Urothelium cell line (cell line): ENCODE measurements at regions not wholly inside any gene's neighbourhood (a gene's known extent, or its start where the extent isn't known, plus 50 kb on each side); places are given as distances from the start of the nearest gene placed in this dataset.
"Not testable (repeated sequence)": the region's sequence is repeated elsewhere in the genome, so short reads cannot be mapped to it uniquely, and the experiment has no call there.

Experiments used
- DNase-seq: peaks from one replicate; pipeline ENCODE4 v3.0.0; 2011; ENCODE audit warnings: low spot score, mixed read lengths
- FAIRE-seq: peaks from 2 replicates; lab custom pipeline; 2011; peaks lifted over from hg19 to GRCh38; lab: Jason Lieb, UNC

- FAIRE-seq = no peak
- no peak for DNase-seq
Observed at GRCh38 chr16:72464597-72465368, 292.8 kb upstream of the PMFBP1 start.

- DNase-seq (no peak), FAIRE-seq (no peak)
Observed at GRCh38 chr16:72464052-72464451, 292.1 kb upstream of the PMFBP1 start.

DNA sequence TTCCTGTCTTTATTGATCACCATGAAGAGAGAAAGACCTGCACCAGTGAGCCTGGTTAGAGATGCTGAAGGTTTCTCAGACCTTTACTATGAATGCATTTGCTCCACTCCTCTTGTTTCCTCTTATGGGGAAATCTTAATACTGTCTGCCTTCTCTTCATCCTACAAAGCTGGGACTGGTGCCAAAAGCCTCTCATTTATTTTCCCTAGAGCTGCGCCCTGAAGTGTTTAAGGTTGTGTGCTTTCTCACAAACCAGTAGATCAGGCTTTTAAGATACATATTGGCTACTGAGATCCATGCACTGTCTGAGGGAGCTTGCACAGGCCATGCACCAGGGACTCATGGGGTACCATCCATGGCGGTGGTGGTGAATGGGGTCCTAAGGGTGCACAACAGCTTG is 286.1 kb upstream of the PMFBP1 start:
- DNase-seq = no peak
- FAIRE-seq = no peak

DNA sequence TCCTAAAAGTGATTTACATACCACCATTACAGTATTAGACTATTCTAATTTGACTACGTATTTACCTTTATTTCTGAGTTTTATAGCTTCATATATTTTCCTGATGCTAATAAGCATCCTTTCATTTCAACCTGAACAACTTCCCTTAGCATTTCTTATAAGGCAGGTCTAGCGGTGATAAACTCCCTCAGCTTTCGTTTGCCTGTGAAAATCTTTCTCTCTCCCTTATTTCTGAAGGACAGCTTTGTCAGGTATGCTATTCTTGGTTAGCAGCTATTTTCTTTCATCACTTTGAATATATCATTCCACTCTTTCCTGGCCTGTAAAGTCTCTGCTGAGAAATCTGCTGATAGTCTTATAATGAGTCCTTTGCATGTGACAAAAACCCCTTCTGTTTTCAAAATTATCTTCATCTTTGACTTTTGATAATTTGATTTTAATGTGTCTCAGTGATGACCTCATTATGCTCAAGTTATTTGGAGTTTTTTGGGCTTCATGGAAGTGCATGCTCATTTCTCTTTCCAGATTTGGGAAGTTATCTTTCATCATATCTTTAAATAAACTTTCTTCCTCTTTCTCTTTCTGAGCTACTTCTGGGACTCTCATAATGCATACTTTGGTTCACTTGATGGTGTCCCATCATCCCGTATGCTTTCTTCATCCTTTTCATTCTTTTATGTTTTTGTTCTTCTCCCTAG is 285.4 kb upstream of the PMFBP1 start:
- FAIRE-seq (no peak), DNase-seq (no peak)

DNA sequence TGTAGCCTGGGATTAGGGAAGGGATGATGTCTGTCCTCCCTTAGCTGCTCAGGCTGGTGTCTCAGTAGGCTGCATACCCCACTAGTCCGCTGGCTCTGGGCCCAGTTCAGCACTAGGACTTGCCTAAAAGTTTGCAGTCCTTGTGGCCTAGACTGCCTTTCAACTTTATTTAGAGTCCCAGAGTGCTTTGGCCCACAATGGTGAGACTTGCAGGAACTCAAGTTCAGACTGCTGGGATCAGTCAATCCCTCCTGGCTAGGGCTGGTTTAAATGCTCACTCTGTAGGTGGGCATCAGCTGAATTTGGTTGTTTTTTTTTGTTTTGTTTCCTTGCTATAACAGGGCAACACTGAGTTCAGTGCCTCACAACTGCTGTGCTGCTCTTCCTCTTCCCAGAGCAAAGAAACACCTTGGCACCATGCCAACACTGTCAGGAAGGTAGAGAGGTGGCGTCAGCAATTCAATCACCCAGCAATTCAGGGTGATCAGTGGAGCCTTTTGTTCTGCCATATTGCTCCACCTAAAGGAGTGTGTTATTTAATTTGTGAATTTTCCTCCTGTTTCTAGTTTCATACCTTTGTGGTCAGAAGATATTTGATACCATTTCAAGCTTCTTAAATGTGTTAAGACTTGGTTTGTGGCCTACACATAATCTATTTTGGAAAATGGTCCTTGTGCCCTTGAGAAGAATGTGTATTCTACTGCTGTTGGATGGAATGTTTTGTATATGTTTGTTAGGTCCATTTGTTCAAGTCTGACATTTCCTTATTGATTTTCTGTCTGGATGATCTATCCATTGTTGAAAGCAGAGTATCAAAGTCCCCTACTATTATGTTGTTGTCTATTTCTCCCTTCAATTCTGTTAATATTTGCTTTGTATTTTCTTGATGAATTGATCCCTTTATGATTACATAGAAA is 284.0 kb upstream of the PMFBP1 start:
- DNase-seq (no peak), FAIRE-seq (no peak)

GRCh38 chr16:72453856-72454255 is 281.9 kb upstream of the PMFBP1 start:
- not testable (repeated sequence) for FAIRE-seq, DNase-seq

DNA sequence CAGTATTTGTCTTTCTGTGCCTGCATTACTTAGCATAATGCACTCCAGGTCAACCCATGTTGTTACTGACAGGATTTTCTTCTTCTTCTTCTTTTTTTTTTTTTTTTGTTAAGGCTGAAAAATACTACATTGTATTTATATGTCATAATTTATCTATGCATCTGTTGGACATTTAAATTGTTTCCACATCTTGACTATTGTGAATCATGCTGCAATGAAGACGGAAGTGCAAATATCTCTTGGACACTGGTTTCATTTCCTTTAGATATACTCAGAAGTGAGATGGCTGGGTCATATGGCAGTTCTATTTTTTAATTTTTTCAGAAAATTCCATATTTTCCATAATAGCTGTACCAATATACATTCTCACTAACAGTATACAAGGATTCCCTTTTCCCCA is 272.7 kb upstream of the PMFBP1 start:
- FAIRE-seq = no peak
- DNase-seq = no peak

- FAIRE-seq = no peak
Observed at GRCh38 chr16:72443809-72444208, 271.9 kb upstream of the PMFBP1 start.

DNA sequence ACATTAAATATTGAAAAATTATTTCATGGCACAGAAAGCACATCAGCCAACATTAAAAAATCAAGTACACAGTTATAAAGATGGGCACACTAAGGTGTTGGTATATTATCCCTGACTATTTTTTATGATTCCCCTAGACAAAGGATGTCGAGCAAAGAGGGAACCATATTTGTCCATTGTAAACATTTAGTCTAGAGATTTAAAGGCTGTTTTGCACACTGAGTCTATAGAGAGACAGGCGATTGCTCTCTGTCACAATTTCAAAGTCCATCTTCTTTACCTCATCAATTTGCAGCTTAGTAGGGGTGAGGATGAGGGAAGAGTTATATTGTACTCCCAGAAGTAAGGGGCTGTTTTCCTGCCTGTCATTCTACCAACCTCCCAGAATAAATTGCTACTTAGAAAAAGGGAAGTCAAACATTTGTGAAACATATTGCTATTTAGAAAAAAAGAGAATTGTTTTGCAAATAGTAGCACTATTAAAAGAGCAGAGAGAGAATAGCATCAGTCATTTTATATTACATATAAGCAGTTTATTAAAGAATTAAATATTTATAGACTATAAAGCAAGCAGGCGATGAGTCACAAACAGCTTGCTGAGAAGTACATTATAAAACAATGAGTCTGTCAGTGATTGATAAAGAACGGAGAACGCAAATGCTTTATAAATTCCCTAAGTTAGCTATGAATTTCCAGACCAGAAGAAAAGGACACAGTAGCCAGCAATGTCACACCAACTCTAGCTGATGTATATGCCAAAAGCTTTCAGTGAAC is 270.6 kb upstream of the PMFBP1 start:
- no peak for DNase-seq
- no peak for FAIRE-seq

More at GRCh38 chr16:72443809-72444208, 271.9 kb upstream of the PMFBP1 start:
- DNase-seq = no peak

DNA sequence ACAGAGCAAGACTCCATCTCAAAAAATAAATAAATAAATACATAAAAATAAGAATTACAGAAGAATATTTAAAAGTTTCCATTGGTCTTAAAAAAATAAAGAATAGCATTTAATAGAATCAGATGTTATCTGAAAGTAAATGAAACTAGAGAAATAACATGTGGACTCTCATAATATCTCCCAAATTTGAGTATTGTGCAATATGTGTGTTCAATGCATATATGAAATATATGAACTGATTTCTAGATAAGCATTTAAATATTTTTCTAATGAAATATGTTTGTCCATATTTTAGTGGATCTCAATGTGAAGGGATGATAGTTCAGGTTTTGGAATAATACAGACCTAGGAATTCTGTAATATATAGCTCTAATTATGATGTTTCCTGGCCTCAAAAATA is 265.9 kb upstream of the PMFBP1 start:
- no peak for FAIRE-seq

DNA sequence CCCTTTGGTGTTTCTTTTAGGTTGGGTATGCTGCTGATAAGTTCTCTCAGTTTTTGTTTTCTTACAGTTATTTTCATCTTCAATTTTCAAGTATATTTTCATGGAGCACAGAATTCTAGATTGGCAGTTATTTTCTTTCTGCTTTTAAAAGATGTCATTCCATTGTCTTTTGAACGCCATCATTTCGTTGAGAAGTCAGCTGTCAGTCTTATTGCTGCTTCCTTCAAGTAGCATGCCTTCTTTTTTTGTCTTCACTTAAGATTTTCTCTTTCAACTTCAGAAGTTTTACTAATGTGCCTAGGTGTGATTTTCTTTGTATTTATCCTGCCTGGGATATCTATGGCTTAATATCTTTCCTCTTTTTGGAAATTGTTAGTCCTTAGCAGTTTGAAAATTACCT is 262.2 kb upstream of the PMFBP1 start:
- no peak for FAIRE-seq
- no peak for DNase-seq

More for the DNA sequence above, 265.9 kb upstream of the PMFBP1 start:
- DNase-seq = no peak

GRCh38 chr16:72430121-72430520 is 258.2 kb upstream of the PMFBP1 start:
- no peak for FAIRE-seq
- DNase-seq = no peak

DNA sequence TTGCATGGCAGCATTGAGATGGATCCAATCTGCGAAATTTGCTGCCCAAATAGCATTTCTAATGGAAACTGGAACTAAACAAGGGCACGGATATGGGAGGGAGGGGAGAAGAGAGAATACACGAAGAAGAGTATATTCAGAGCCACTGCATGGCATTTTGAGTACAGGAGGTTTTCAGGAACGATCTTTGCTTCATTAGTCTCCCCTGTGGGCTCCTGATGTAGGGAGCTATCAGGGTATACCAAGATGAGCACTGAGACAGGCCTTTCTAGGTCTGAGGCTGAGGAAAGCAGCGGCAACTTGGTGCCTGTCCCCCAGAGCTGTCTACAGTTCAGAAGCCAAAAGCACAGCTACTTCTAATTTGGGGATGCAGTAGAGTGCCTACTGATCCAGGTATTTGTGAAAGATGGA is 257.7 kb upstream of the PMFBP1 start:
- DNase-seq = no peak
- FAIRE-seq = no peak

DNA sequence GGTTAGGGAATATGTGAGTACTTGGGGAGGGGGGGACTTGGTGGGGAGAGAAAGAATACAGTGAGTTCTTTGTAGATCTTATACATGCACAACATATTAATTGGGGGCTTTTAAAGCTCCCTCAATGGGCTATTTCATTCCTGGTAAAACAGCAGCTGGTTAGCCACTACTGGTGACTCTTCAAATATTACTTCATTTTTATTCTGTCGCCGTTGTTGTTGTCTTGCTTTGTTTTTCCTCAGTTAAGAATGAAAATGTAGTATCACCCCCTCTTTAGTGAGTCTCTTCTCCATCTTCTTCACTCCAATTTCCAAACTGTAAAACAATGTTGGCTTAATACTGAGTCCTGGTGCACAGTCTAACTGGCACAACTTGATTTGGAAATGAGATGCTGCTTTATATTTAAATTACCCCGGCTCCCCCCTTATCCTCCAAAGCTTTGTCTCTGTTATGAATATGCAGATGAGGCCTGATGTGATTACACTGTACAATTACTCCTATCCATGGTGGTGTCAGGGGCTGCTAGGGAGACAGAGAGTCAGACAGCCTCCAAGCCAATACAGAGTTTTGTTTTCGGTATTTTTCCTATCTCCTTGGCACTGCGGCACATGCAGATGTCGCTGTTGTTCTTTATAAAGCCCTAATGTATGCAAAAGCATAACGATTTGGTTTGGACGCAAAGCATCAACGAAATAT is 256.9 kb upstream of the PMFBP1 start:
- FAIRE-seq (no peak), DNase-seq (no peak)

GRCh38 chr16:72427783-72428331 is 255.9 kb upstream of the PMFBP1 start:
- DNase-seq (no peak), FAIRE-seq (no peak)

- FAIRE-seq = no peak
- DNase-seq = no peak
Observed at GRCh38 chr16:72427051-72427782, 255.3 kb upstream of the PMFBP1 start.

DNA sequence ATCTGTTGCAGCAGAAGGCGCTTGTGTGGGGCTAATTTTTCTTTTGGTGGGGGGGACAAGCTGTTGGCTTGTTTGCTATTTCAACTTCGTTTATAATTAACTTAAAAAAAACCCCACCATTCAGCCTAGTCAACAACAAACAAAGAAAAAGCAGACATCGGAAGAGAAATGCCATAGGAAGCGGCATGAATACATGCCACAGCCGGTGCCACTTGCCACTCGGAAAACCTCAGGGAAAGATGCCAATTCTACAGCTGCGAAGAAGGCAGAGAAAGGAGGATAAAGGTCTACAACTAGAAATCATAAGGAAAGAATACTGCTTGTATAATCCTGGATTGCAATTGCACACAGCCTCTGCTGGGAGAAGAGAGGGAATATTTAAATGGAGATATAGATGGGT is 254.4 kb upstream of the PMFBP1 start:
- FAIRE-seq (no peak), DNase-seq (no peak)

DNA sequence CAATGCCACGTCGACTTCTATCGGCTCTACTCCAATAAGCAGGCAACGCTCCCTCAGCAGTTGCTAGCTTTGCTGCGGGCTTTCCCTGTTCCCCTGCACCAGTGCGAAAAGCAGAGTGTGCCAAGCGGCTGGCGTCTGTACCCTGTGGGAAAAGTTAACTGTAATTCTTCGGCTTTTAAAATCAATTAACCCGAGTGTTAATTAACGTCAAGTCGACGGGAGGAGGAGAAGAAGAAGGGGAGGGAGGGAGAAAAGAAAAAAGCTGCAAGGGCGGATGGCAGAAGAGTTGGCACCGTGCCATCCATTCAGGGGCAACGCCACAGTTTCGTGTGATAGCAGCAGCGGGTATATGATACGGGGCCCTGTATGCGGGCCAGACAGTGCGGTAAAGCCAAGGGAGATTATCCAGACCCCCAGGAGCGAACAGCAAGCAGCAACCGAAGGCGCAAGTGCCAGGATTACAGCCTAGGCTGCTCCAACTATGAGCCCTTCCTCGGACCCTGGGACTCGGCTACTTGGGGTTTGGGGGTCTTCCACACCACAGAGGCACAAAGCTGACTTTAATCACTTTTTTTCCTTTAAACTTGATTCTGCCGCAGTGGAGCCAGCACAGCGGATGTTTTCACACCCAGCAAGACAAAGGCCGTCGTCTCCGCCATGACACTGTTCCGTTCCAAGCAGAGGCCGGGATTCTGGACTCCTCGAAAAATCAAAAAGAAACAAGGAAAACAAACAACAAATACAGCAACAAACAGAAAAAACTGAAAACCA is 253.8 kb upstream of the PMFBP1 start:
- FAIRE-seq (no peak), DNase-seq (no peak)
